ENCODE measurements at regions not wholly inside any gene's neighbourhood (a gene's known extent, or its start where the extent isn't known, plus 50 kb on each side); places are given as distances from the start of the nearest gene placed in this dataset.
A peak's percentile ranks its signal among the peaks of the same experiment; 100 is the strongest.
"Not testable (repeated sequence)": the region's sequence is repeated elsewhere in the genome, so short reads cannot be mapped to it uniquely, and the experiment has no call there.

GRCh38 chr1:101135526-101135925 lies 101.3 kb upstream of the S1PR1 start:
- intact Hi-C loops (cut with DNase I), result loop anchor here in 1 of 2 donors (10.0 kb wide), 1 partner anchor 149 kb away; no protein-coding TSS in a partner anchor
- DNase-seq (no peak), ATAC-seq (no peak)

GRCh38 chr1:101131239-101131843 lies 105.5 kb upstream of the S1PR1 start:
- intact Hi-C loops (cut with DNase I), result loop anchor here in 1 of 2 donors (10.0 kb wide), 1 partner anchor 153 kb away; no protein-coding TSS in a partner anchor
- peak in 1 of 2 donors; percentile 14 for ATAC-seq
- DNase-seq, result no peak

GRCh38 chr1:101130673-101131072 lies 105.1 kb upstream of the DPH5 start:
- no peak for DNase-seq
- peak; percentile 30 to 93 for ATAC-seq

DNA sequence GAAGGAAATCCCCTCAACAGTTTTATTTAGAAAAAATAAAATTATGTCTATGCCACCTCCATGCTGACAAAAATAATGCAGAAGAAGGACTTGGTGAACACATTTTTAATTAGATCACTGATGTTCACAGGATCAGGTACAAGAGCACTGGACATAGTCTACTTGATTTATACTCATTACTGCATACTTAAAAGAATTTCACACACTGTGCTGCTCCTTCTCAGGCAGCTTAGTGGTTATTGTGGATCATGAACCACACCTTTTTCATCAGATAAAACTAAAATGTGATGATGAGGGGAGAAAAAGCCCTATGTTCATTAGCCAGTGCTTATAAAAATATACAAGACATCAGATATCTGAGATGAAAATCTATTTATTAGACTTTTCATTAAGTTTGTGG lies 103.3 kb upstream of the DPH5 start:
- intact Hi-C loops (cut with DNase I), result no loop called here
- ATAC-seq (no peak), DNase-seq (no peak)

More at GRCh38 chr1:101130673-101131072, 105.1 kb upstream of the DPH5 start:
- intact Hi-C loops (cut with DNase I), result loop anchor here in 1 of 2 donors (10.0 kb wide), 1 partner anchor 154 kb away; no protein-coding TSS in a partner anchor

GRCh38 chr1:101128211-101128727 lies 102.7 kb upstream of the DPH5 start:
- intact Hi-C loops (cut with DNase I), result no loop called here
- DNase-seq (no peak), ATAC-seq (no peak)

- intact Hi-C loops (cut with DNase I), result no loop called here
- ATAC-seq (no peak), DNase-seq (no peak)
These were observed 98.8 kb upstream of the DPH5 start for GRCh38 chr1:101124405-101124804.

DNA sequence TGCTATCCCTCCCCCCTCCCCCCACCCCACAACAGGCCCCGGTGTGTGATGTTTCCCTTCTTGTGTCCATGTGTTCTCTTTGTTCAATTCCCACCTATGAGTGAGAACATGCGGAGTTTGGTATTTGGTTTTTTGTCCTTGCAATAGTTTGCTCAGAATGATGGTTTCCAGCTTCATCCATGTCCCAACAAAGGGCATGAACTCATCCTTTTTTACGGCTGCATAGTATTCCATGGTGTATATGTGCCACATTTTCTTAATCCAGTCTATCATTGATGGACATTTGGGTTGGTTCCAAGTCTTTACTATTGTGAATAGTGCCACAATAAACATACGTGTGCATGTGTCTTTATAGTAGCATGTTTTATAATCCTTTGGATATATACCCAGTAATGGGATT lies 98.3 kb upstream of the DPH5 start:
- intact Hi-C loops (cut with DNase I); DNase-seq; ATAC-seq: not testable (repeated sequence)

- no peak for DNase-seq
- intact Hi-C loops (cut with DNase I), result no loop called here
- ATAC-seq, result no peak
These were observed 97.0 kb upstream of the DPH5 start for GRCh38 chr1:101122452-101123166.

GRCh38 chr1:101121975-101122374 lies 96.4 kb upstream of the DPH5 start:
- intact Hi-C loops (cut with DNase I), result no loop called here
- no peak for ATAC-seq
- DNase-seq, result no peak

GRCh38 chr1:101121504-101121903 lies 95.9 kb upstream of the DPH5 start:
- intact Hi-C loops (cut with DNase I), result no loop called here
- ATAC-seq (no peak), DNase-seq (no peak)

DNA sequence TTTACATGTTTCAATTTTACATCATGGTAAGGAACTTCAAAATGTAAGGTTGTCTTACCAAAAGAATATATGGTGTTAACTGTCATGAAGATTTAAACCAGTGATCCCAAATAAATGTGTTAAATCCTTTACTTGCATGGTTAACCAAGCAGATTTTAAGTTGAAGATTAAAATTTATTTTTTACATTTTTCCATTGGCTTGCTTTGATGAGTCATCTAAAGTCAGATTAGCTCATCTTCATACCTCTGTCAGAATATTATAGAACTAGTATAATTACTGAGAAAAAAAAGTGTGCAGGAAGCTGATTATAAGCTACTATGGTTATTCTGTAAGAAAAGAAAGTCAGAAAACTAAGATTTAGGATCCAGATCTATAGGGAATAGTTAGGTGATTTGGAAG lies 95.3 kb upstream of the DPH5 start:
- DNase-seq (no peak), ATAC-seq (no peak)
- intact Hi-C loops (cut with DNase I), result no loop called here

DNA sequence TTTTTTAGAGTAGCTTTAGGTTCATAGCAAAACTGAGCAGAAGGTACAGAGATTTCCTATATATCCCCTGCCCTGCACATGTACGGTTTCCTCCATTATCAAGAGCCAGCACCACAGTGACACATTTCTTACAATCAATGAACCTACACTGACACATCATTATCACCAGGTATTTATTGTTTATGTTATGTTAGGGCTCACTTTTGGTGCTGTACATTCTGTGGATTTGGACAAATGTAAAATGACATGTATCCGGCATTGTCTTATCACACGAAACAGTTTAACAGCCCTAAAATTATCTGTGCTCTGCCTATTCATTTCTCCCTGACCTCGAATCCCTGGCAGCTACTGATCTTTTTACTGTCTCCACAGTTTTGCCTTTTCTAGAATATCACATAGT lies 93.7 kb upstream of the DPH5 start:
- intact Hi-C loops (cut with DNase I), result loop anchor here in 1 of 2 donors (10.0 kb wide), 1 partner anchor 94 kb away; the partner anchor contains the start of gene DPH5
- no peak for ATAC-seq

DNA sequence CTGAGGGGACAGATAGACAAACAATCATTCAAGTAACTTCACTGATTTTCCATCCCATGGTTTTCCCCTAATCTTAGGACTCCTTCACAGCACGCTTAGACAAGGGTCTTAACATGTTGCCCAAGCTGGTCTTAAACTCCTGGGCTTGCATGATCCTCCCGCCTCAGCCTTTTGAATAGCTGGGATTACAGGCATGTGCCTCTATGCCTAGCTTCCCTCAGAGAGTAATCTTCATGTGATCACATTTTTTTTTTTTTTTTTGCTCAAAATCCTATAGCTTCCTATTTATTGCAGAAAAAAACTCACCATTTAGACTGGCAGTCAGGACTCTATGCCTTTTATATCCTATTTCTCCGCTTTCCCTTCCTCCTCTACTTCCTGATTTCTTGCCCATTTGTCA lies 90.4 kb upstream of the DPH5 start:
- no peak for ATAC-seq
- intact Hi-C loops (cut with DNase I), result loop anchor here in 1 of 2 donors (10.0 kb wide), 1 partner anchor 91 kb away; the partner anchor contains the start of gene DPH5
- no peak for DNase-seq

More for the DNA sequence above, 93.7 kb upstream of the DPH5 start:
- DNase-seq, result no peak

- ATAC-seq (peak; percentile 47 to 69), DNase-seq (no peak)
These were observed 89.5 kb upstream of the DPH5 start for GRCh38 chr1:101115112-101115511.

DNA sequence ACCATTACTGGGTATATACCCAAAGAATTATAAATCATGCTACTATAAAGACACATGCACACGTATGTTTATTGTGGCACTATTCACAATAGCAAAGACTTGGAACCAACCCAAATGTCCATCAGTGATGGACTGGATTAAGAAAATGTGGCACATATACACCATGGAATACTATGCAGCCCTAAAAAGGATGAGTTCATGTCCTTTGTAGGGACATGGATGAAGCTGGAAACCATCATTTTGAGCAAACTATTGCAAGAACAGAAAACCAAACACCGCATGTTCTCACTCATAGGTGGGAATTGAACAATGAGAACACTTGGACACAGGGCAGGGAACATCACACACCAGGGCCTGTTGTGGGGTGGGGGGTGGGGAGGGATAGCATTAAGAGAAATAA lies 88.5 kb upstream of the DPH5 start:
- not testable (repeated sequence) for DNase-seq, ATAC-seq
- intact Hi-C loops (cut with DNase I), result loop anchor here in 1 of 2 donors (10.0 kb wide), 1 partner anchor 89 kb away; the partner anchor contains the start of gene DPH5

More at GRCh38 chr1:101115112-101115511, 89.5 kb upstream of the DPH5 start:
- intact Hi-C loops (cut with DNase I), result loop anchor here in 1 of 2 donors (10.0 kb wide), 1 partner anchor 90 kb away; the partner anchor contains the start of gene DPH5

DNA sequence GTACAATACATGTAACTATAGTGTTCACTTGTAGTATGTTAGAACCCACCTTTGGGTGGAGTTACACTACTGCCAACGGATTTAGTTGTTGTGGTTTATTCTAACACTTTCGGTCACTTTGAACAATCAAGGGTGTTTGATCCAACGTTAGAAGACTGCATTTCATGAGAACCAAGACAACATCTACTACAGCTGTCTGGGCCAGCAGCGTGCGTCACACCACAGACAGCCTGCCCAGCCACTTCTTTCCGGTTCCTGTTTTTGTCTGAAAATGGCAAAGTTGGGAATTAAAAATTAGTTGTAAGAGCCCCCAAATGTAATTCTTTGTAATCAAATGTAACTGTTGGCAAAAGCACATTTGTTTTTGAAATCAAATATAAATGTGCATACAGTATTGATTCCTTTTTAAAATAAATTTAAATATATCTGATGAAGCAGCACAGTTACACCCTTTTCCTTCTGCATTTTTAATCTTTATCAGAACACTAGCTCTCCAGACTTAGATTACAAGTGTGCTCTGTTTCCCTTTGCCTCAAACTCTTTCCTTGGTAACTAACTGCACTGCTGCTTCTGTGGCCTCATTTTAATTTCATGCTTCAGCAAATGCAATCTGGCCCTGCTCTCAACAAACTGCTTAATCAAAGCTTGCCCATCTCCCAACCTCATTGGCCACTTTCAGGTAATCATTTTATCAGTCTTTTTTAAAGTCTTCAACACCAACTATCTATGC lies 86.6 kb upstream of the DPH5 start:
- DNase-seq, result peak; percentile 71
- ATAC-seq, result peak; percentile 80 to 86
- intact Hi-C loops (cut with DNase I), result loop anchor here in 1 of 2 donors (10.0 kb wide), 1 partner anchor 87 kb away; the partner anchor contains the start of gene DPH5

GRCh38 chr1:101111461-101111860 lies 85.9 kb upstream of the DPH5 start:
- no peak for DNase-seq
- intact Hi-C loops (cut with DNase I), result loop anchor here in 1 of 2 donors (10.0 kb wide), 1 partner anchor 87 kb away; the partner anchor contains the start of gene DPH5
- no peak for ATAC-seq

DNA sequence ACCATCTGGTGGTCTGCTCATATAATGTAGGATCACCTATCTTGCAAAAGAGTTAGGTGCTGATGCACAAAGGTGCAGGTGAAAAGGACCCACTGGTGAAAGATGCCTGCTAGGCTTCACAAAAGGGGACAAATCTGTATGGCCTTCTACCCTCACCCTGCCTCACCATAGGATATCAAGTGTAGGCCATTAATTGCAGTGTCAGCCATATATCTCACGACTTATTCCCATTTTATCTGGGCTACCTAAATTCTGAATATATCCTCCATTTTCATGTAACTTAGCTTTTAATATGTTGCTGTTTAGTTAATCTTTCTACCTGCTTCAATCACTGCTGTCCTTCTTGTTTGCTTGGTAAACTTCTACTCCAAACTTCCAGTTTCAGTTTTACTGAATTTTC lies 84.2 kb upstream of the DPH5 start:
- no peak for ATAC-seq
- intact Hi-C loops (cut with DNase I), result loop anchor here in 1 of 2 donors (10.0 kb wide), 1 partner anchor 85 kb away; the partner anchor contains the start of gene DPH5
- DNase-seq, result no peak

GRCh38 chr1:101108111-101108500 lies 82.5 kb upstream of the DPH5 start:
- peak in 1 of 2 donors; percentile 65 for ATAC-seq
- intact Hi-C loops (cut with DNase I), result no loop called here
- DNase-seq, result no peak

Data from left cardiac atrium (tissue), 4 donors.